ENCODE measurements at regions not wholly inside any gene's neighbourhood (a gene's known extent, or its start where the extent isn't known, plus 50 kb on each side); places are given as distances from the start of the nearest gene placed in this dataset.
"Not testable (repeated sequence)": the region's sequence is repeated elsewhere in the genome, so short reads cannot be mapped to it uniquely, and the experiment has no call there.

DNA sequence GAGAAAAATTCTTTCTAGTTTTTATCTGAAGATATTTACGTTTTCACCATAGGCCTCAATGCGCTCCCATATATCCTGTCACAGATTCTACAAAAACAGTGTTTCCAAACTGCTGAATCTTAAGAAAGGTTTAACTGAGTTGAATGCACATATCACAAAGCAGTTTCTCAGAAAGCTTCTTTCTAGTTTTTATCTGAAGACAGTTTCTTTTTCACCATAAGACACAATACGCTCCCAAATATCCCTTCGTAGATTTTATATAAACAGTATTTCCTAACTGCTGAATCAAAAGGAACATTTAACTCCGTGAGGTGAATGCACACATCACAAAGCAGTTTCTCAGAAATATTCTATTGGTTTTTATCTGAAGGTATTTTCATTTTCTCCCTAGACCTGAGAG, 385.5 kb downstream of the ALG10 start:
- 74% methylated on average over 5 of the region's 5 CpGs for WGBS (ENCODE audit: insufficient coverage, insufficient replicate concordance, low lambda C conversion rate, missing lambda C conversion rate)
- H2AFZ ChIP-seq (ENCODE audit: control insufficient read depth, low read depth, low read length), result no peak overlapping the region
- H3K4me2 ChIP-seq (ENCODE audit: control insufficient read depth, insufficient read depth), result no peak overlapping the region
- H3K27ac ChIP-seq (ENCODE audit: control insufficient read depth, insufficient read depth), result no peak overlapping the region
- FAIRE-seq (no peak), DNase-seq (ENCODE audit: low read depth, low spot score) (no peak), ATAC-seq (no peak)
- H3K27me3 ChIP-seq (replicated peaks in 1 of 2; ENCODE audit: control insufficient read depth in 2 of 2, insufficient read depth in 2 of 2, low read length in 1 of 2), result no peaks in the 10 kb centered on the region
- no peaks in the 10 kb centered on the region for H4K20me1 ChIP-seq (ENCODE audit: control insufficient read depth, insufficient read depth)
- H3K9me3 ChIP-seq (replicated peaks; ENCODE audit: control insufficient read depth, insufficient read depth, low read length), result no peaks in the 10 kb centered on the region; the same call in 2 of the 3 replicates
- TF ChIP-seq SIX5 (IDR thresholded peaks at IDR 0.05; ENCODE audit: low read depth, low read length, severe bottlenecking) (no peak), POLR2A (IDR thresholded peaks at IDR 0.05; ENCODE audit: low read depth, low read length) (no peak), ZSCAN29 (IDR thresholded peaks at IDR 0.05) (no peak), DPF2 (IDR thresholded peaks at IDR 0.05) (no peak), TARDBP (IDR thresholded peaks at IDR 0.05; ENCODE audit: borderline replicate concordance) (no peak), JUND (IDR thresholded peaks at IDR 0.05; ENCODE audit: low read depth, low read length) (no peak), MTA3 (IDR thresholded peaks at IDR 0.05; ENCODE audit: borderline replicate concordance, low read length) (no peak), EZH2 (IDR thresholded peaks at IDR 0.05; ENCODE audit: borderline replicate concordance, control insufficient read depth, low read depth, low read length) (no peak), YBX1 (IDR thresholded peaks at IDR 0.05) (no peak), RB1 (IDR thresholded peaks at IDR 0.05; ENCODE audit: borderline replicate concordance) (no peak), TCF7 (IDR thresholded peaks at IDR 0.05; ENCODE audit: borderline replicate concordance) (no peak), RELA (IDR thresholded peaks at IDR 0.05; ENCODE audit: borderline replicate concordance, partially characterized antibody) (no peak), SPI1 (IDR thresholded peaks at IDR 0.05; ENCODE audit: borderline replicate concordance, insufficient read depth, low read depth, low read length) (no peak)
- H3K4me1 ChIP-seq (ENCODE audit: control insufficient read depth, insufficient read depth, low read length), result no peaks in the 10 kb centered on the region
- intact Hi-C loops (cut with micrococcal nuclease; ENCODE audit: unreplicated experiment) (no loop called here), in situ Hi-C loops (cut with MboI) (no loop called here)
- ChIA-PET POLR2A (no interaction called here), RAD21 (ENCODE audit: unreplicated experiment) (no interaction called here), SMC1A (ENCODE audit: uncharacterized antibody, unreplicated experiment) (no interaction called here), CTCF (no interaction called here)
- H3K4me3 ChIP-seq, result no peak overlapping the region
- BruUV-seq (replicated peaks), result no TSS peak
- no peaks in the 10 kb centered on the region for H3K79me2 ChIP-seq (ENCODE audit: control insufficient read depth, insufficient read depth, low read length)
- no peak overlapping the region for H3K9ac ChIP-seq (ENCODE audit: control insufficient read depth, insufficient read depth, low read length)
- no peaks in the 10 kb centered on the region for H3K36me3 ChIP-seq (ENCODE audit: control insufficient read depth in 2 of 2, insufficient read depth in 2 of 2, low read length in 1 of 2)

DNA sequence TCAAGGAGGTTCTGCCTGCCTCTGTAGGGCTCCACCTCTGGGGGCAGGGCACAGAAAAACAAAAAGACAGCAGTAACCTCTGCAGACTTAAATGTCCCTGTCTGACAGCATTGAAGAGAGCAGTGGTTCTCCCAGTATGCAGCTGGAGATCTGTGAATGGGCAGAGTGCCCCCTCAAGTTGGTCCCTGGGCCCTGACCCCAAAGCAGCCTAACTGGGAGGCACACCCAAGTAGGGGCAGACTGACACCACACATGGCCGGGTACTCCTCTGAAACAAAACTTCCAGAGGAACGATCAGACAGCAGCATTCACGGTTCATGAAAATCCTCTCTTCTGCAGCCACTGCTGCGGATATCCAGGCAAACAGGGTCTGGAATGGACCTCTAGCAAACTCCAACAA, 409.2 kb downstream of the ALG10 start:
- SMC1A ChIA-PET (ENCODE audit: uncharacterized antibody, unreplicated experiment), result not testable (repeated sequence)

More for the DNA sequence above, 409.2 kb downstream of the ALG10 start:
- DNase-seq (ENCODE audit: low read depth, low spot score); CTCF ChIA-PET; ATAC-seq; POLR2A ChIA-PET; H3K27ac ChIP-seq (ENCODE audit: control insufficient read depth, insufficient read depth); H3K9ac ChIP-seq (ENCODE audit: control insufficient read depth, insufficient read depth, low read length); H3K79me2 ChIP-seq (ENCODE audit: control insufficient read depth, insufficient read depth, low read length); H3K4me1 ChIP-seq (ENCODE audit: control insufficient read depth, insufficient read depth, low read length); H3K36me3 ChIP-seq (ENCODE audit: control insufficient read depth in 2 of 2, insufficient read depth in 2 of 2, low read length in 1 of 2); H3K27me3 ChIP-seq (replicated peaks in 1 of 2; ENCODE audit: control insufficient read depth in 2 of 2, insufficient read depth in 2 of 2, low read length in 1 of 2); H3K9me3 ChIP-seq (replicated peaks; ENCODE audit: control insufficient read depth, insufficient read depth, low read length); FAIRE-seq; BruUV-seq (replicated peaks); RAD21 ChIA-PET (ENCODE audit: unreplicated experiment); intact Hi-C loops (cut with micrococcal nuclease; ENCODE audit: unreplicated experiment); H3K4me3 ChIP-seq; in situ Hi-C loops (cut with MboI); H4K20me1 ChIP-seq (ENCODE audit: control insufficient read depth, insufficient read depth); H3K4me2 ChIP-seq (ENCODE audit: control insufficient read depth, insufficient read depth); H2AFZ ChIP-seq (ENCODE audit: control insufficient read depth, low read depth, low read length): not testable (repeated sequence)
- WGBS (ENCODE audit: insufficient coverage, insufficient replicate concordance, low lambda C conversion rate, missing lambda C conversion rate), result 28% methylated on average over 4 of the region's 4 CpGs

Small RNA genes lying in the stretch of these regions (small RNA-seq; reads per million reads assigned to genes)
- gene RNA5SP357, result 0.59 reads per million, percentile 14 among the genes with 10 or more reads in this experiment
